Limb (tissue), 2 donors: ENCODE measurements at regions not wholly inside any gene's neighbourhood (a gene's known extent, or its start where the extent isn't known, plus 50 kb on each side); places are given as distances from the start of the nearest gene placed in this dataset.

Experiments
- DNase-seq, 2 donors: peaks; one replicate each; pipeline ENCODE4 v3.0.0-alpha.2; 2016; ENCODE audit errors: extremely low spot score in 2 of 2

- DNase-seq: no peak
Observed at GRCh38 chr2:145315053-145315452, 795.1 kb upstream of the ZEB2 start.

DNA sequence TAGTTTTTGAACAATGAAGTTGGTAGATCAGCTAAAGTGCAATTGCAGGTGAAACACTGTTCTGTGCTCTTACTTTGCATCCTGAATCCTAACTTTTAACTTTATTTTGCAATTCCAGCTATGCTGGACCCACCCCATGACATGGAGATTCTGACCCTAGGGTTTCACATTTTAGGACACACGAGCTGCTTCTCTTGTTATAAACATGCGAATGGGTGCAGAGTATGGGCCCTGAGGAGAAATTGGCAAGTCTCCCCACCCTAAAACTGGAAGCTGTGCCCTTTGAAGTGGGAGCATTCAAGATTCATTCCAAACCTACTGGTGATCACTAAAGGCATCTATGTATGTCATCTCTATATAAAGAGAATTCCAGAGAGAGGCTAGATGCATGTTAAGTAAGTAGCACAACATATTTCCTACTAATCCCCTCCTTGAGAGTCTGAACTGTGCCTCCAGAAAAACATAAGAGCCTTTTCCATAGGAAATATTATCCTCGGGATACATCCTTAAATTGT lies 794.3 kb upstream of the ZEB2 start:
- no peak for DNase-seq

DNA sequence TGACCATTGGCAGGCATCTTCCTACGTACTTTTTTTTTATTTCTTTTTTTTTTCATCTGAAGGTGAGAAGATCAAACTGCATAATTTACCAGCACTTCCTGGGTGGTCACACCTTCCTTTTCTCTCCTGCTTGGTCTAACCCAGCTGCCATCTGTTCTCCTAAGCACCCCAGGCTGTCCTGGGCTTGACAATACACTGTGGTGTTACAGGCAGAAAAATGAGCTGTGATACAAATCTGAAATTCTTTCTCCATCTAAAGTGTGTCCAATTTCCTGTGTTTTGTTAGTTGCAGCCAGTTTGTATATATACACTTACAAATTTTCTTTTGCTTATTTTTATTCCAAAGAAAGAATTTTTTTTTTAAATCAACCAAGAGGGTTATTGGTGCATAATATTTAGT lies 786.0 kb upstream of the ZEB2 start:
- DNase-seq: no peak

GRCh38 chr2:145304501-145304900 lies 784.6 kb upstream of the ZEB2 start:
- no peak for DNase-seq

- no peak for DNase-seq
Observed at GRCh38 chr2:145303536-145303935, 783.6 kb upstream of the ZEB2 start.

DNA sequence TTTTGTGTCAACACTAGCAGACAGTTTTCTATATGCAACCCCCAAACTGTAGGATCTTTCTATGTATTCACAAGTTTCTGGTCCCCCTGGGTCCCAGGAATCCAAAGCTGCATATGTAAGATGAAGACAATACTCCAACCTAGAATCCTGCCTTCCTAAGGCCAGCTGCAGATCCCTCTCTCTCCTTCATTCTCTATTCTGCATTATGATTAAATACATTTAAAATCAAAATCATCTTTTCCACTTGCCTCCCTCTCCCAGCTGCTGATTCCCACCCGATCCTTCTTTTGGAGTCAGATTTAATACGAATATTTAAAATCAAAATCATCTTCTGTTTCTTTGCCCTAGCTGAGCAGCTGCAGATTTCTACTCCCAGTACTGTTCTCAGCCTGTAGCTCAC lies 783.0 kb upstream of the ZEB2 start:
- peak in 1 of 2 donors; percentile 49 for DNase-seq

- DNase-seq: no peak
Observed at GRCh38 chr2:145302451-145302850, 782.5 kb upstream of the ZEB2 start.

DNA sequence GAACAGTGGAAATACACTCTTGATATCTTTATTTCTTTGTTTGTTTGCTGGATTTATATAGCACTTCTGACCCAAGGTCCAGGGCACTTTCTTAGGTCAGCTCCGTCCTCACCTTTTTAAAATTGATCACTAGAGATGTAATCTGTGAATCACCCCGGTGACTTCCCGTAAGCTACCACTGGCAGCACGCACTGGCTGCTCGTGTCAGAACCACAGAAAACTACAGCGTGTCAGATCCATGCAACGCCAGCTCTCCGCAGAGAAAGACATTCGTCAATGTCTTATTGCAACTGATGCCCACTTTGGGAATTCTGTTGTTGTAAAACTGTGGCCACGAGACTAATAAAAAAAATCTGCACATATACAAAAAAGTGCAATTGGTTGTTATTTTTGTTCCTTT lies 779.4 kb upstream of the ZEB2 start:
- DNase-seq: no peak

- no peak for DNase-seq
Observed at GRCh38 chr2:145292166-145292565, 772.2 kb upstream of the ZEB2 start.

DNA sequence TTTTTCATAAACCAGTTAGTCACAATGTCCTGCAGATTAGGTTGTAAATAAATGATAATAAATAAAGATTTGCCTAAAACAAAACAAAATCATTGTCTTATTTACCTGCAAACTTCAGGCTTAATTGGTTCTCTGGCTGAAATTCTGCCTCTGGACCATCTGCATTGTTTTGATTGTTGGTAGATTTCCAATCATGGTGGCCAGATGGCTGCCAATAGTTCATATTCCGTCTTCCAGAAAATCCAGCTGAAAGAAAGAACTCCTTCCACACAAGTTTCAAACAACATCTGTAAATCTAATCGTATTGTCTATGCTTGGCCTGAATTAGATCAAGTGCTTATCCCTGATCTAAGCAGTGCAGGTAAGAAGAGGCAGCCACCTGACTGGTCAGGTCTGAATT lies 771.1 kb upstream of the ZEB2 start:
- DNase-seq: no peak

- no peak for DNase-seq
Observed at GRCh38 chr2:145289946-145290345, 770.0 kb upstream of the ZEB2 start.

DNA sequence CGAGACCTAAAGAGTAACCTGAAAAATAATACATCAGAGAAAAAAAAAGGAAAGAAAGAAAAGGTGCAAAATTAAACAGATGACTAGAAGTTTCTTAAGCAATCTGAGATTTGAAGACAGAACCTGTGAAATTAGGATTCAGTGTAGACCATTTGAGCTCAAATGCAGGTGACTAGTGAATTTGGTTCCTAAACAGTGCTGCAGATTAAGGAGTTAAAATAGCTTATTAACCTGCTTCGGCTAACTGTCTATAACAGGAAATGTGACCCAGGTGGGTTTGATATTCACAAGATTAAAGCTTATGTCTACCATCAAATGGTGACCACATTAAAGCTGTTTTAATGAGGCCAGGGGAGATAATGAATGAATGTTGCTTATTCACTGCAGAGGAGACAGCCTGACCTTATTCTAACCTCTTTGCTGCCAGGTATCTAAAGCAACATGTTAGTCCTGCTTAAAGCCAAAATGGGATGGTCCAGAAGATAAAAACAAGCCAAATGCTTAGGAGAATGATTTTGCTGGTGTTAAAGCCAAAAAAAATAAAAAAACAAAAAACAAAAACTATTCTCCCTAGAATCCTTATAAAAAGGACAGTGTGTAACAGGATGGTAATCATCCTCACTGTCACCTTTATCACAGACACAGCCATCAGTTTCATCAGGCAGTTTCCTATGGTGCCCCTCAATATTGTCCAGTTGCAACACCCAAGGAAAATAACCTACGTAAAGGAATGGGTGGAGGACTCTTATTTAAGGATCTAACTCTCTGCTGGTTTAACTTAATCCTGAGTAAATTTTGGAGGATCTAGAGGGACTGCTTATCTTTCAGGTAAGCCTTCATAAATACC lies 769.0 kb upstream of the ZEB2 start:
- DNase-seq: no peak

- DNase-seq: peak in 1 of 2 donors; percentile 33
Observed at GRCh38 chr2:145287736-145288135, 767.8 kb upstream of the ZEB2 start.

GRCh38 chr2:145286716-145287275 lies 766.9 kb upstream of the ZEB2 start:
- DNase-seq: no peak

DNA sequence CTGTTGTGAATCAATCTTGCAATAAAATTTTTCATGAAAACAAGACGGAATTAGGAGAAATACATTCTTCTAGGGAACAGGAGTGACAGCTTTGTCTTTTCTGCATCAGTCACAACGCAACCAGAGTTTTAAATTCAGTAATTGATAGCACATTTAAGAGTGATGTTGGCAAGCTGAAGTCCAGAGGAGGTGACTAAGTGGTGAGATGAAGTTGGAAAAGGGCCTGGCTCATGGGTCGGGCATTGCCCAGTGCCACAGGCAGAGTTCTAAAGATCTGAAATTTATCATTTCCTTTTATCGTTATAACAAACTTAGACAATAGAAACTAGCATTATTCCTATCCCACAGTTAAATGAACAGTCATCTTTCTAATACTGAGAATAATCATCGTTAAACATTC lies 764.6 kb upstream of the ZEB2 start:
- no peak for DNase-seq

GRCh38 chr2:145283131-145283530 lies 763.2 kb upstream of the ZEB2 start:
- DNase-seq: no peak

GRCh38 chr2:145277922-145278321 lies 758.0 kb upstream of the ZEB2 start:
- DNase-seq: no peak

GRCh38 chr2:145273840-145274239 lies 753.9 kb upstream of the ZEB2 start:
- no peak for DNase-seq

DNA sequence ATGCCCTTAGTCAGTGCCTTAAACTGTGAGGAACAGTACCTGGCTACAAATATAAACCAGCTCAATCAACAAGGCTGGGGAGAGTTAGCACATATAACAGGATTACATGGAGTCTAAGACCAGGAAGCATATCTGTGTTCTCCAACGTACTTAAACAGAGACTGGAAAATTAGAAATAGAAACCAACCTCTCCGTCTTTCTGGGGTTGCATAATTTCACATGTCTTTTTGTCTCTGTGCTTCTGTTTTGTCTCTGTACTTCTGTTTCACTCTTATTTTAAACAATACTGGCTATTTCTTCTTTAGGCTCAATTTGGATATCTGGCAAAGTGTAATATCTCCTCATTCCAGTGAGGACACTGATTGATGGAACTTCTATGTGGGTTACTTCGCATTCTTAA lies 749.0 kb upstream of the ZEB2 start:
- DNase-seq: no peak

DNA sequence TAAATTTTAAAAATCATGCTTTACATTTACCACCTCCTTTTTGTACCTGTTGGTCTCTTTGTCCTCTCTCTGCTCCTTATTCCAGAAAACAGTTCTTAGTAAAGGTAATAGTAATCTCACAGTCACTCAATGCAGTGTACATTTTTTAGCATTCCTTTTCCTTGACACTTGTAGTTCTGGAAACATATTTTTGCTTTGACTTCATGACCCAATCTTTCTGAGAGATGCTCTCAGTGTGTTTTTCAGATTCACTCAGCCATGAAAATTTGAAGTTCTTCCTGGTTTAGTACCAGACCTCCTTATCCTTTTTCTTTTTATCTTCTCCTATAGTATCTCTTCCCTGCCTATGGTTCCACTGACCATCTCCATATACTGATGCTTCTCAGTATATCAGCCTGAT lies 747.5 kb upstream of the ZEB2 start:
- DNase-seq: no peak

- no peak for DNase-seq
Observed at GRCh38 chr2:145265244-145265643, 745.3 kb upstream of the ZEB2 start.

DNA sequence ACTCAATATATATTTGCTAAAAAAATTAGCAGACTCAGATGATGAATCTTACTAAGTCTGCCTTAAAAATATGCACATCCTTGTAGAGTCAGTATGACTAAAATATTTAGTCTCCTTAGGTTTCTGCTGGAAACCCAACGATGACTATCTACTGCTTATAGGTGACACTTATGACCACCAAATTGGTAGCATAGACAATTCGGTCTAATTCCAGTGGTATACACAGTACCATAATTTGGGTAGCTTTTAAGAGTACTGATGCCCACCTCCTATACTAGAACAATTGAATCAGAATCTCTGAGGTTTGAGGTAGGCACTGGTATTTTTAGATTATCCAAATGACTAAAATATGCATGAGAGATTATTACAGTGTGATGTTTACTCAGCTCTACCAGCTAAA lies 740.8 kb upstream of the ZEB2 start:
- DNase-seq: no peak

- DNase-seq: no peak
Observed at GRCh38 chr2:145260081-145260480, 740.2 kb upstream of the ZEB2 start.
